Superior temporal gyrus (tissue), 1 donor: ENCODE measurements at regions not wholly inside any gene's neighbourhood (a gene's known extent, or its start where the extent isn't known, plus 50 kb on each side); places are given as distances from the start of the nearest gene placed in this dataset.
"Not testable (repeated sequence)": the region's sequence is repeated elsewhere in the genome, so short reads cannot be mapped to it uniquely, and the experiment has no call there.

ENCODE experiments used
- DNase-seq: peaks from one replicate; pipeline ENCODE4 v3.0.0-alpha.2; 2016; ENCODE audit errors: extremely low spot score

DNA sequence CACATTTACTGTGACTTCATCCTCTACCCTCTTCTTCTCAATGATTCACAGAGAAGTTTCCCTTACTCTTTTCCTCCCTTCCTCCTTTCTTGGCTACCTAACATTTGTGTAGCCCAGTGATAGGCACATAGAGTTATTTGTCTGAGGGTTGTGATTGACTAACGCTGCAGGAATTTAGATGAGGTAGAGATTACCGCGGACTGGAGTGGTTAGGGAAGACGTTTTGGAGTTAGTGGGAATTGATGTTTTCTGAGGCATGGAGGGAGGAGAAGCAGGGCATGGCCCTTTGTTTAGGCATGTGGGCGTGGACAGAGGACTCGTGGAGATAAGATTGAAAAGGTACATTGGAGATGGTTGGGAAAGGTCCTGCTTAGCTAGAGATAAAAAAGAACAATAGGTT is 246.7 kb downstream of the GPAT3 start:
- DNase-seq: no peak

DNA sequence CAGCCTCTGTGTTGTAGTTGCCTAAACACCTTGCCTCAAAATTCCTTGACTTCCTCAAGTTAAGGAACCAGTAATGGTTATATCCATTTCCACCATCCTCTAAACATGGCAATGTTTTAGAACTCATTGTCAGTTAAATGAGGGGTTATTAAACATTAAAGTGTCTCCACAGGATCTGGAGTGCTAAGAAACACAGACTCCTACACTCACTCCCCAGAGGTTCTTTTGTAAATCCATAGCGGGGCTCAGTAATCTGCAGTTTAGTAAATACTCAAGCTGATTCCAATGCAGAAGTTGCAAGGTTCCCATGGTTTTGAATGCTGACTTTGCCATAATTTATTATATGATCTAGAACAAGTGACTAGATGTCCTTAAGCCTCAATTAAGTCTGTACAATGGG is 245.5 kb downstream of the GPAT3 start:
- no peak for DNase-seq

DNA sequence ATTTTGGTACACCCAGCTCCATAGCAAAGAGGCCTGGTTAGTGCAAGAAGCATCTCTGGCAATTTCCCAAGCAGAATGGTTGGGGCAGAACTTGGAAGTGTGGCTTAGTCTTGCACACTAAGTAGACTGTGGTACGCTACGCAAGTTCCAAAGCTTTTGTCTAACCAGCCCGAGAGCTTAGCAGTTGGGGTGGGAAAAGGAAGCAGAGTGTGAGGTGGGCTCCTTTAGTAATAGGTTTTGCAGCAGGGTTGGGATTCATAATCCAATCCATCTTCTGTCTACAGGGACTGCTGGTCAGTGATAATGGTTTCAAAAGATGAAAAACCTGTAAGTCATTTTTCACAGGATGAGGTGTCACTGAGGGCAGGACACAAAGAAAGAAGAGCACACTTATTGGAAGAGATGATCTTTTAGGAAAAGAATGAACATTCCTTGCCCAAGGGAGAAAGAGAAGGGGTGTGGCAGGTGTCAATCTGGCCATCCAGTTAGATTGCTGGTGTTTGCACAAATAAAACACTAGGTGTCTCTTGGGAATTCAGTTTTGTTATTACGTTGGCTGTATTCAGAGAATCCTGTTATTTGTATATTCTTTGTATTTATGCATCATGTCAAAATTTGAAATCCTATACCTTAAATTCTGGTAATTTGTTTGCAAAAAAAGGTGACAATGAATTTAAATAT is 244.3 kb downstream of the GPAT3 start:
- no peak for DNase-seq

GRCh38 chr4:83779103-83780052 is 243.5 kb downstream of the GPAT3 start:
- DNase-seq: no peak

- DNase-seq: no peak
These were observed 236.8 kb downstream of the GPAT3 start for GRCh38 chr4:83772685-83773084.

DNA sequence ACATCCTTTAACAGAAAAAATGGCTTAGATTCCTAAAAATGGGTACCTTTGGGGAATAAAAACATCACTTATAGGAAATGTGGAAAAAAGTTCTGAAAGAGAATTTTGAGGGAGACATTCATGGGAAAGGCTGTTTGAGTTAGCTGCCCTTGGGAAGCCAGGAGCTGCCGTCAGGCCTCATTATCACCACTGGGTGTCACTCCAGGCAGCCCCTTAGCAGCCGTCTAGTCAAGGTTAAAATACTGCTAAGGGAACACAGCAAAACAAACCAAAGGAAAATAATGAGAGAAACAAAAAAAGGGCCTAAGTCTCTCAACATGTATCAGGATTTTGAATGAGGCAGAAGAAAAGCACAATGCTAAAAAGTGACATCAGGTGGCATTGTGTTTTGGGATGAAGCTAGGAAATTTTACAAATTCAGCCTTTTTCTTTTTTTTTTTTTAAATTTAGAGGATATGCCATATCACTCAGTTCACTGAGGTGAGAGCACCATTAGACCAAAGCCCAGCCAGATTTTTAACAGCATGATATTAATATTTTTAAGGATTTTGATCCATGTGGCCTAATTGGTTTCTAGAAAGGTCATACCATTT is 235.3 kb downstream of the GPAT3 start:
- DNase-seq: peak; percentile 28

- no peak for DNase-seq
These were observed 232.2 kb downstream of the GPAT3 start for GRCh38 chr4:83768146-83768545.

- no peak for DNase-seq
These were observed 231.2 kb downstream of the GPAT3 start for GRCh38 chr4:83767067-83767466.

DNA sequence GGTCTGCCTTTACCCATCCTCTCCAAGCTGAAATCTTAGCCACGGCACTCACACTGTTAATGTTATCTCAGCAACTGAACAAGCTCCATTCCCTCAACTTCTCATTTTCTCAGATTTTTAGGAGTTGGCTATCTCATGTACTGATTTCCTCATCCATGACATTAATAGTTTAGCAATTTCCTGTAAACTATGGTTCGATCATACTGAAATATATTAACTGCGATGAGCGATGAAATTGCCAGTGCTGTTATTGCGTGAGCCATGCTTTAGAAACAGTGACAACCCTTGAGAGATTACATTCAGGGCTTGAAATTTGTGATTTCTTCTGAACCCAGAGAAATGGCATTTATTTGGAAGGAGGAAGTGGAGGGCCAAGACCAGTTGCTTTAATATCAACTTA is 223.7 kb downstream of the GPAT3 start:
- no peak for DNase-seq

DNA sequence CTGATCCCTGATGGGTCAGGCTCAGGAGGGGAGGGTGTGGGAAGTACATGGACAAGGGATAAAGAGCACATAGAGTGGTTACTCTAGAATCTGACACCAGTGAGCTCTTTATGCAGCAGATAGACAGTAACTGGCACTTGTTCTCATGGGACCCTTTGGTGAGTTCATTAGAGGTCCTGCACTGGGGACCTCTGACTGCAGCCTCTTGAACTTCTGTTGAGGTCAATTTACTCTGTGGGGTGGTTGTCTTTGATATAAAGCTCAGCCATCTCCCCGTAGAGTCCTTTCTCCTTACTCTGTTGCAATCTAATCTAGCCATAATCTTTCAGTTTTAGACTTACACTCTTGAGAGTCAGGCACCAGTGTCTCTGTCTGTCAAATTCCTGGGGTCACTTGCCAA is 222.4 kb downstream of the GPAT3 start:
- DNase-seq: no peak

- no peak for DNase-seq
These were observed 221.3 kb downstream of the GPAT3 start for GRCh38 chr4:83757121-83757621.

- DNase-seq: no peak
These were observed 217.4 kb downstream of the GPAT3 start for GRCh38 chr4:83753260-83753659.

DNA sequence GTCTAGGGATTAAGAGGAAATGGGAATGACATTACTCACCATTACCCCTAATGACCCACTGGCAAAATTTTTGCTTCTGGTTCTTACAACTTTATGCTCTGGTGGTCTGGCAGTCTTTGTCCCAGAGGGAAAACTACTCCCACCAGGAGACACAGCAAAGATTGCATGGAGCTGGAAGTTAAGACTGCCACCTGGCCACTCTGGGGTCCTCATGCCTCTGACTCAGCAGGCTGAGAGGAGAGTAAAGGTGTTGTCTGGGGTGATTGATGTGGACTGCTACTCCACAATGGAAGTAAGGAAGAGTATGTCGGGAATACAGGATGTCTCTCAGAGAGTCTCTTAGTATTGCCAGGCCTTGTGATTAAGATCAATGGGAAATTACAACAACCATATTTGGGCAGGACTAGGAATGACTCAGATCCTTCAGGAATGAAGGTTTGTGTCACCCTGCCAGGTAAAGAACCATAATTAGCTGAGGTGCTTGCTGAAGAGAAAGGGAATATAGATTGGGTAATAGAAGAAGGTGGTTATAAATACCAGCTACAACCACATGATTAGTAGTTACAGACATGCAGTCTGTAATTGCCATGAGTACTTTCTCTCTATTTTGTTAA is 215.5 kb downstream of the GPAT3 start:
- no peak for DNase-seq

- no peak for DNase-seq
These were observed 212.8 kb downstream of the GPAT3 start for GRCh38 chr4:83748711-83749110.

DNA sequence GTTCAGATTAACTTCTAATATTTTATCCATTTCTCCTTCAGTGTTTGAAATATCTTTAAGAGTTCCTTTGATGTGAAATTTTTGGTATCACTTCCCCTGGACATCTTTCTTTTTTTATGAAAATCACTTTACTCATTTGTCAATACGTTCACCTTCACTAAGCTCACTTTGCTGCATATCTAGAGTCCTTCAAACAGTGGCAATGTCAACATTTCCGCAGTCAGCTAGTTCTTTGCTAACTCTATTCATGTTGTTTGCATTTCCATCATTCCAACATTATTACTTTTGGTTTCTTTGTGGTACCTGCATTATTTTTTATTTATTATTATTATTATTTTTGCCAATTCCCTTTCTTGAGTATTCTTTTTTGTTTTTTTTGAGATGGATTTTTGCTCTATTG is 203.0 kb downstream of the GPAT3 start:
- DNase-seq: no peak

GRCh38 chr4:83734576-83734975 is 198.7 kb downstream of the GPAT3 start:
- no peak for DNase-seq

DNA sequence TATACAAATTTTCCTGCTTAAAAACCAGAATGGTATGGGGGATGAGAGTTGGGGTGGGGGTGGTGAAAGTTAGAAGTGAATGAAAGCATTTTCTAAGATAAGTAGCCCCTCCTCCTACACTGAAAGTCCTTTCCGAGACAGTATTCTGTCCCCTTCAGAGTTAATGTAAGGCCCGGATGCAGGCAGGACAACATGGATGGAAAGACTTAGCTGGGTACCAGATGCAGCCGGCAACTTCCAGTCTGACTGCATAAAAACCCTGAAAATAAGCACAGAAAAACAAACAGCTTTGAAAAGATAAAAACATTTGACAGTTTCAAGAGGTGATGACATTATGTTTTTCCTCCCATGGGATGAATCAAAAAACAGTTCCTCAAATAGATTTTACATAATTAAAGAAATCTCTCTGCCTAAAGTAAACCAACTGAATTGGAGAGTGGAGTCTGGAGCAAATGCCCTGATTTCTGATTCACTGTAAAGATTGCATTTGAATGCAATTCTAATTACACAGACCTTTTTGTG is 196.3 kb downstream of the GPAT3 start:
- DNase-seq: no peak

- DNase-seq: no peak
These were observed 195.7 kb downstream of the GPAT3 start for GRCh38 chr4:83731609-83732008.

GRCh38 chr4:83730958-83731357 is 195.1 kb downstream of the GPAT3 start:
- not testable (repeated sequence) for DNase-seq

DNA sequence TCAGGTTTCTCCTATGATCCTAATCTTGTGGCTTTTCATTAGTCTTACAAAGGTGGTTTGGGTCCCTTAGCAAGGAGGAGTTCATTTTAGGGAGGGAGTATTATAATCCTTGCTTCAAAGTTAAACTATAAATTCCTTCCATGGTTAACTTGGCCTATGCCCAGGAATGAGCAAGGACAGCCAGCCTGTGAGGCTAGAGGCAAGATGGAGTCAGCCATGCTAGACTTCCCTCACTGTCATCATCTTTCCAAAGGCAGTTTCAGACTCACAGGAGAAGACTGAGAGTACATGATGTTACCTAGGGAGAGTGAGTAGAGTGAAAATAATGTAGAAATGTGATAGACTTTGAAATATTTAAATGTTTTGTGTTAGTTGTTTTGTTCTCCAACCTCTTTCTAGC is 192.3 kb downstream of the GPAT3 start:
- DNase-seq: no peak

GRCh38 chr4:83725336-83726085 is 189.6 kb downstream of the GPAT3 start:
- no peak for DNase-seq
